Left lung (tissue), 4 donors: ENCODE measurements at regions not wholly inside any gene's neighbourhood (a gene's known extent, or its start where the extent isn't known, plus 50 kb on each side); places are given as distances from the start of the nearest gene placed in this dataset.

Experiments
- ATAC-seq: fragments of 200-7000 bp; cut with Tn5 transposase; one replicate; pipeline ENCODE4 v1.9.1; 2020; ENCODE audit warnings: moderate library complexity
- DNase-seq, 4 donors: peaks; one replicate each; pipeline ENCODE4 v3.0.0-alpha.2; 2013 to 2020
- H3K27ac ChIP-seq, 2 donors: fragments of 200-600 bp; sonication (generic) in 1 of 2; one replicate each; pipeline versions ENCODE4 v1.5.0 to v1.8.0; 2020 to 2021
- H3K27me3 ChIP-seq, 2 donors: fragments of 200-600 bp; sonication (generic) in 1 of 2; one replicate each; pipeline versions ENCODE4 v1.5.0 to v1.8.0; 2020 to 2021
- H3K36me3 ChIP-seq, 2 donors: fragments of 200-600 bp; sonication (generic) in 1 of 2; one replicate each; pipeline versions ENCODE4 v1.5.0 to v1.8.0; 2020 to 2021
- H3K4me1 ChIP-seq, 2 donors: fragments of 200-600 bp; one replicate each; pipeline ENCODE4 v1.8.0; 2021
- H3K4me3 ChIP-seq, 2 donors: fragments of 200-600 bp; sonication (generic) in 1 of 2; one replicate each; pipeline versions ENCODE4 v1.5.0 to v1.8.0; 2020 to 2021; ENCODE audit warnings: mild to moderate bottlenecking in 1 of 2
- H3K9me3 ChIP-seq, 2 donors: fragments of 200-600 bp; sonication (generic) in 1 of 2; one replicate each; pipeline versions ENCODE4 v1.5.0 to v1.8.0; 2020 to 2021
- CTCF ChIP-seq, 2 donors: fragments of 200-600 bp; sonication (generic) in 1 of 2; IDR thresholded peaks; one replicate each; pipeline versions ENCODE4 v1.5.0 to v1.8.0; 2021; ENCODE audit warnings: antibody characterized with exemption in 2 of 2
- intact Hi-C, 2 donors: fragments of 100-400 bp; cut with DNase I; formaldehyde crosslinking; loops; one replicate each; pipeline versions ENCODE4 v1.11.2 to v1.14.2; 2022
- donor health status: DM: no; HTN: yes; CAD: no.
- donor health status: DM: no; HTN: no; CAD: no.

DNA sequence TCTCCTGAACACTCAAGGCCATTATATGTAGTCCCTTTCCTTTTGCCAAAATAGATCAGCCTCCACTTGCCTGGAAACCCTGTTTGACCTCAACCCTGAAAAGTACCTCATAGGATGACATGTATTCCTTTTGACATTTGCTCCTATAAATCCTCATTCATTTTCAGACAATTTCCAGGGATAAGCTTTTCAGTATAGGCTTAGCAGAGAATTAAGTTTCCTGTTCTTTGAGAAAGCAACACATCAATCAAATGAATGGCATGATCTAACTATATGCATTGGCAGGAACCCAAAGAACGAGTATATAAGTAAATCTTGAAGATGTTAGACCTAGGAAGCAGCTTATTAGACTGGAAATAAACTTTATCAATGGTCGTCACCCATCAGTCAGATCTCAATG is 483.0 kb downstream of the CCDC85A start:
- ATAC-seq (no peak), DNase-seq (no peak)
- Histone ChIP-seq H3K27me3 (no peaks in the 10 kb centered on the region), H3K27ac (no peak overlapping the region), H3K4me1 (no peaks in the 10 kb centered on the region), H3K36me3 (no peaks in the 10 kb centered on the region), H3K4me3 (no peak overlapping the region), H3K9me3 (peaks cover 0 to 15% of the 10 kb centered on the region in 2 donors)
- intact Hi-C loops: no loop called here
- TF ChIP-seq CTCF (IDR thresholded peaks at IDR 0.05): no peak

GRCh38 chr2:56671973-56672569 is 488.3 kb downstream of the CCDC85A start:
- DNase-seq: no peak
- H3K36me3 ChIP-seq: no peaks in the 10 kb centered on the region
- no peaks in the 10 kb centered on the region for H3K27me3 ChIP-seq
- H3K4me3 ChIP-seq: no peak overlapping the region
- ATAC-seq: no peak
- H3K27ac ChIP-seq: no peak overlapping the region
- H3K9me3 ChIP-seq: peaks cover 5 to 34% of the 10 kb centered on the region in 2 donors
- TF ChIP-seq CTCF (IDR thresholded peaks at IDR 0.05): no peak
- intact Hi-C loops: no loop called here
- no peaks in the 10 kb centered on the region for H3K4me1 ChIP-seq

- ATAC-seq (no peak), DNase-seq (no peak)
- intact Hi-C loops: no loop called here
- Histone ChIP-seq H3K36me3 (no peaks in the 10 kb centered on the region), H3K9me3 (peaks cover 5 to 33% of the 10 kb centered on the region in 2 donors), H3K27me3 (no peaks in the 10 kb centered on the region), H3K27ac (no peak overlapping the region), H3K4me3 (no peak overlapping the region), H3K4me1 (no peaks in the 10 kb centered on the region)
- no peak for TF ChIP-seq CTCF (IDR thresholded peaks at IDR 0.05)
Observed at GRCh38 chr2:56674084-56674483, 490.3 kb downstream of the CCDC85A start.

- Histone ChIP-seq H3K4me1 (no peaks in the 10 kb centered on the region), H3K36me3 (no peaks in the 10 kb centered on the region), H3K4me3 (no peak overlapping the region), H3K9me3 (peaks cover 5 to 19% of the 10 kb centered on the region in 2 donors), H3K27ac (no peak overlapping the region), H3K27me3 (no peaks in the 10 kb centered on the region)
- no peak for TF ChIP-seq CTCF (IDR thresholded peaks at IDR 0.05)
- DNase-seq: no peak
- intact Hi-C loops: no loop called here
- no peak for ATAC-seq
Observed at GRCh38 chr2:56676966-56677365, 493.2 kb downstream of the CCDC85A start.

- intact Hi-C loops: no loop called here
- H3K9me3 ChIP-seq: no peaks in the 10 kb centered on the region
- H3K4me3 ChIP-seq: no peak overlapping the region
- H3K27ac ChIP-seq: no peak overlapping the region
- TF ChIP-seq CTCF (IDR thresholded peaks at IDR 0.05): no peak
- H3K4me1 ChIP-seq: no peaks in the 10 kb centered on the region
- ATAC-seq: no peak
- no peaks in the 10 kb centered on the region for H3K36me3 ChIP-seq
- no peaks in the 10 kb centered on the region for H3K27me3 ChIP-seq
- DNase-seq: no peak
Observed at GRCh38 chr2:56680971-56681631, 497.3 kb downstream of the CCDC85A start.
